ENCODE measurements at regions not wholly inside any gene's neighbourhood (a gene's known extent, or its start where the extent isn't known, plus 50 kb on each side); places are given as distances from the start of the nearest gene placed in this dataset.

DNA sequence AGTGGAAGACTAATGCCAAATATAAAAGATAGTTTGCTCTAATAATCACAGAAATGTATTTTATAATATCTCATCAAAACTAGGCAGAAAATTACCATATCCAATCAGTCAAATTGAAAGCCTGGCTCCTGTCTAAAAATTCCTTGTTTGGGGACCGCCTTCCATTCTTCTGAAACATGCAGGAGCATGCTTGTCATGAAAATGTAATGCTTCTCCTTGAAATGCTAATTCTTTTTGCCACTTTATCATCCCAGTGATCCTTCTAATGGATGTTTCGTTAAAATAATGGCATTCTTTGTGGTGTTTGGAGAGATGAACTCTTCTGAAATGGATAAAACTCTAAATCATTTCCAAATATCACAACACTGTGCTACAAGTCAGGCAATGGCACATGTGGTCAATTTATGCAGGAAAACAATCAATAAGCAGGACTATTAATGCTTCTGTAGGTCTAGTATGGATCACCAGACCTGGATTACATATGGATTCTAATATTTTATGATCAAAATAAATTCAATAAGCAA, 1039.1 kb upstream of the NXPH2 start:
- no peak overlapping the region for H3K4me3 ChIP-seq
- no peaks in the 10 kb centered on the region for H3K27me3 ChIP-seq
- H3K4me1 ChIP-seq = no peaks in the 10 kb centered on the region
- TF ChIP-seq, protein P1, sequence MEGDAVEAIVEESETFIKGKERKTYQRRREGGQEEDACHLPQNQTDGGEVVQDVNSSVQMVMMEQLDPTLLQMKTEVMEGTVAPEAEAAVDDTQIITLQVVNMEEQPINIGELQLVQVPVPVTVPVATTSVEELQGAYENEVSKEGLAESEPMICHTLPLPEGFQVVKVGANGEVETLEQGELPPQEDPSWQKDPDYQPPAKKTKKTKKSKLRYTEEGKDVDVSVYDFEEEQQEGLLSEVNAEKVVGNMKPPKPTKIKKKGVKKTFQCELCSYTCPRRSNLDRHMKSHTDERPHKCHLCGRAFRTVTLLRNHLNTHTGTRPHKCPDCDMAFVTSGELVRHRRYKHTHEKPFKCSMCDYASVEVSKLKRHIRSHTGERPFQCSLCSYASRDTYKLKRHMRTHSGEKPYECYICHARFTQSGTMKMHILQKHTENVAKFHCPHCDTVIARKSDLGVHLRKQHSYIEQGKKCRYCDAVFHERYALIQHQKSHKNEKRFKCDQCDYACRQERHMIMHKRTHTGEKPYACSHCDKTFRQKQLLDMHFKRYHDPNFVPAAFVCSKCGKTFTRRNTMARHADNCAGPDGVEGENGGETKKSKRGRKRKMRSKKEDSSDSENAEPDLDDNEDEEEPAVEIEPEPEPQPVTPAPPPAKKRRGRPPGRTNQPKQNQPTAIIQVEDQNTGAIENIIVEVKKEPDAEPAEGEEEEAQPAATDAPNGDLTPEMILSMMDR (IDR thresholded peaks at IDR 0.05) = no peak
- no peaks in the 10 kb centered on the region for H3K36me3 ChIP-seq
- H3K9me3 ChIP-seq = peaks cover 0 to 3% of the 10 kb centered on the region in 2 donors
- no peak for ATAC-seq
- no peak overlapping the region for H3K27ac ChIP-seq
- no peak for DNase-seq
- intact Hi-C loops (cut with DNase I) = no loop called here

DNA sequence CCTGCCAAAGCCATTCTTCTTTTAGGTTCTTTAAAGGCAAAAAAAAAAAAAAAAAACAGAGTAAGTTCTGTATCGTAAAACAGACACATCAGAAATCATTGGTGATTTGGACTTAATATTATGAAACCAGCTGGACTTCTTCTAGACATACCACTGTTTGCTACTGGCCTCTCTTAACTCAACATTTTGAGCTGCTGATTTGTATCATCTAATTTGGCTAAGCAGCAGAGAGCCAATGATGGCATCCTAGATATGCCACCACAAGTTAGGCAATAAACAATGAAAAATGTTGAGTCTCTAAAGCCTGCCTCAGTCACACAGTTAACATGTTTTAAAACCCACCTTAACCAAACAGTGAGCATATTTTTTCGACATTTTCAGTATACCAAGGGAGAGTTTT, 1034.3 kb upstream of the NXPH2 start:
- Histone ChIP-seq H3K4me3 (no peak overlapping the region), H3K4me1 (no peaks in the 10 kb centered on the region), H3K9me3 (no peaks in the 10 kb centered on the region), H3K36me3 (no peaks in the 10 kb centered on the region), H3K27ac (no peak overlapping the region), H3K27me3 (no peaks in the 10 kb centered on the region)
- intact Hi-C loops (cut with DNase I) = no loop called here
- no peak for ATAC-seq
- TF ChIP-seq, protein P1 (IDR thresholded peaks at IDR 0.05) = no peak
- DNase-seq = no peak

DNA sequence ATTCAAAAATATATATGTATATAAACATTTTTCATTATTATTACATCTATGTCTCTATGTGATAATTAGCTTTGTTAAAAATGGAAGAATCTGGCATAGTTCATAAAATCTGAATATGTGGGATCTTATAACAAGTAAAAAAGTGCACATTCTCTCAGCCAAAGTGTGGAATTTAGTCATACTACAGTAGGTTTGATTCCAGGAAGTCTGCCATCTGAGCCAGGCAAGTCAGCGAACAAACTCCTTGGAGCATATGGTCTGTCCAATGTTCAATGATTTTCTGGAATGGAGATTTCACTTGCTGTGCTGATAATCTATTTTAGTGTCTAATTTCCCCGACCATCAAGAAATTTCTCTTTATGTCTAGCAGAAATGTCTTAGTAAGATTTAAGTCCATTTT, 1033.2 kb upstream of the NXPH2 start:
- intact Hi-C loops (cut with DNase I) = no loop called here
- no peak for ATAC-seq
- no peaks in the 10 kb centered on the region for H3K27me3 ChIP-seq

DNA sequence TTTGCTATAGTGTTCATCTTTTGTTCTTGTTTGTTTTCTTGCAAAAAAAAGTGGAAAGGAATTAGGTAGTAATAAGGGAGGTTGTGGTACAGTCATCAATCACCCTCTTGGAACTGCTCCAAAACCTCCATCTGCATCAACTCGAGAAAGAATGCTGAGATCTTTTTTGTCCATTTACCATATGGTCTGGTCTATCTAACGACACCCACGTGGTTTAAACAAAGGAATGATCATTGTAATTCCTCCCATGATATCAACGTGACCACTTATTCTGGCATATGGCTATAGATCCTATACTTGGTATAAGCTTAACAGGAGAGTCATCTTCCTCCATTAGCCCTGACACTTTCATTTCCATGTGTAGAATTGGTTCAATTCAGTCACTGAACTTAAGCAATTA, 1025.3 kb upstream of the NXPH2 start:
- no peak overlapping the region for H3K4me3 ChIP-seq
- H3K4me1 ChIP-seq = no peaks in the 10 kb centered on the region
- intact Hi-C loops (cut with DNase I) = no loop called here
- no peak for DNase-seq
- no peak for ATAC-seq
- peaks cover 0 to 3% of the 10 kb centered on the region in 2 donors for H3K9me3 ChIP-seq
- TF ChIP-seq, protein P1 (IDR thresholded peaks at IDR 0.05) = no peak
- no peaks in the 10 kb centered on the region for H3K27me3 ChIP-seq
- H3K27ac ChIP-seq = no peak overlapping the region
- no peaks in the 10 kb centered on the region for H3K36me3 ChIP-seq

More for the DNA sequence above, 1033.2 kb upstream of the NXPH2 start:
- TF ChIP-seq, protein P1 (IDR thresholded peaks at IDR 0.05) = no peak
- no peak overlapping the region for H3K4me3 ChIP-seq
- H3K9me3 ChIP-seq = no peaks in the 10 kb centered on the region
- DNase-seq = no peak
- H3K27ac ChIP-seq = no peak overlapping the region
- H3K36me3 ChIP-seq = no peaks in the 10 kb centered on the region
- H3K4me1 ChIP-seq = no peaks in the 10 kb centered on the region

DNA sequence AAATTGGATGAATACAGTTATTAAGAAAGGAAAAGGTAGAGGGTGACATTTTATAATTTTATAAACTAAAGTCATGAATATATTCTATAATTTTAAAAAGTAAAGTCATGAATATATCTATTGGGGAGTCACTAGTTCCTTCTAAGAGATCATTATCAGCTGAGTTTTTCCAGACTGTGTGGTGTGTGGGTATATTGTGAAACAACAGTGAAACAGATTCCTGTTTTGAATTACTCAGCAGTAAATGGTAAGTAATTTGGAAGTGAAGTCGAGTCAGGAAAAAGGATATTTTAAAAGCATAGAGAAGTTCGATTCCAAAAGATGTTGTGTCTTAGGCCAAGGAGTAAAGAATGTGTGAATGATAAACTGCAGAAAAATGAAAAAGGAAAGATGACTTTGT, 1018.2 kb upstream of the NXPH2 start:
- H3K27me3 ChIP-seq = no peaks in the 10 kb centered on the region
- intact Hi-C loops (cut with DNase I) = no loop called here
- no peaks in the 10 kb centered on the region for H3K4me1 ChIP-seq

More for the DNA sequence above, 1018.2 kb upstream of the NXPH2 start:
- no peak overlapping the region for H3K4me3 ChIP-seq
- H3K36me3 ChIP-seq = no peaks in the 10 kb centered on the region
- H3K9me3 ChIP-seq = peaks cover 0 to 3% of the 10 kb centered on the region in 2 donors
- TF ChIP-seq, protein P1 (IDR thresholded peaks at IDR 0.05) = no peak
- no peak for ATAC-seq
- DNase-seq = no peak
- no peak overlapping the region for H3K27ac ChIP-seq
